ENCODE measurements at regions not wholly inside any gene's neighbourhood (a gene's known extent, or its start where the extent isn't known, plus 50 kb on each side); places are given as distances from the start of the nearest gene placed in this dataset.
"Not testable (repeated sequence)": the region's sequence is repeated elsewhere in the genome, so short reads cannot be mapped to it uniquely, and the experiment has no call there.

GRCh38 chr18:52220062-52220591, 119.9 kb upstream of the DCC start:
- no peak for DNase-seq

GRCh38 chr18:52222211-52222610, 117.8 kb upstream of the DCC start:
- no peak for DNase-seq

DNA sequence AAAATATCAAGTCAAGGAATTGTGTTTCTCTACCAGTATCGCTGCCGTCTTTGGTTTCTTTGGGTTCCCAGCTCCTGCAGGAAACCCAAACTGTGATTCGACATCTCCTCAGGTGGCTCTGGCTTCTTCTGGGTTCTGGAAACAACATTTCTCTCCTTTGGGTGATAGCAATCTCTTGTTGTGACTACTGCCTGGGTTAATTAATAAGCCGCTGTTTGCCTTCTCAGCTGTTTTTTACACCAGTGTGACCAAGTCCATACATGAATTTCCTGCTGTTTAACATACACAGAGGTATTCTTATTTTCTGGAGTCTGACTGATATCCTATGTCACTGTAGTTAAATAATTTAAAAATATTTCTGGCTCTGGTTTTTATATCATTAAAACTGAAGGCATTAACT, 112.5 kb upstream of the DCC start:
- DNase-seq = no peak

DNA sequence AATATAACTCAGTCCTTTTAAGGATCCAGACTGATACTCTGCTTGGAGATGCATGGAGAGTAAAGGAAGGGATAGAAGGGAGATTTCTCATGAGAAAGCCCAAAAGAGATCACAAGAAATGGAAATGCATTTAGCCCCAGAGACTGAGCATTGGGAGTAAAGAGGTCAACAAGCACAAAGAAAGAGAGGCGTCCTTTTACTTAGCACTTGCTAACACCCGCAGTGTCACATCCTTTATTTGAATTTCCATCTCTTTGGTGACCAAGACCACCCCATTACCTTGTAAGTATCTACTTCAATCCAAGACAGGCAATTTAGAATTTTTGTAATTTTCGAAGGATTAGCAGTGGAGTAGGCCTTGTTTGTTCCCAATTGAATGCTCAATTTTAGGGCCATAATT, 111.8 kb upstream of the DCC start:
- no peak for DNase-seq

GRCh38 chr18:52236131-52236530, 103.9 kb upstream of the DCC start:
- DNase-seq = no peak

DNA sequence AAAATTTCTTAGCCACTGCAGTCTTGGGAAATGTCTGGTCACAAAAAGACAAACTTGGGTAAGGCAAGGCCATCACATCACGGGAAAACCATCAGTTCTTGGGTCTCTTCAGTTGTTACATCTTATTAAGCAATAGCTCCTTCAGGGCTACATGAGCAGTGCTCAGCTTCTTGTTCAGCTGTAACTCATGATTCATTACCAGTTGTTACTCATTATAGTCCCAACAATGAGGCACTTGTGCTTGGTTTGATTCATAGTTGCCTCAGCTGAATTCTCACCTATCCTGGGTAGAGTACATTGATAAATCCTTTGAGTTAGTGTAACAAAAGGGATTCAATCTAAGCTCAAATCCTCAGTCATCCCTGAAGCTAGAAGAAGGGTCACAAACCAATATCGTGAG, 102.4 kb upstream of the DCC start:
- no peak for DNase-seq

DNA sequence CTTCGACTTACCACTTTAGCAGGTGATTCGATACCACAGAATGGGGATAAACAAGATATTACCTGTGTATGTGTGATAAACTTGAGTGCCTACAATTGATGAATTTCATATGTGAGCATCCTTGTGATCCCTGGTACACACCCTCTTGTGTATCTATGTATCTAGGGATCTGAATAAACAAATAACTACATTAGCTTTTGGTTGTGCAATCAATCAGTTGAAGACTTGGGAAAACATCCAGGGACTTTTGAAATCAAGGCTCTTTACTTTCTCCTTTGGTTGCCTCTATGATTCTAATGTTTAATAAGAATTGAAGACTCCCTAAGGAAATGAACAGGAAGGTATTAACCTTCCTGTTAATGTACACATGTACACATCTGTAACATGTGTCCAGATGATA, 97.3 kb upstream of the DCC start:
- DNase-seq = no peak

DNA sequence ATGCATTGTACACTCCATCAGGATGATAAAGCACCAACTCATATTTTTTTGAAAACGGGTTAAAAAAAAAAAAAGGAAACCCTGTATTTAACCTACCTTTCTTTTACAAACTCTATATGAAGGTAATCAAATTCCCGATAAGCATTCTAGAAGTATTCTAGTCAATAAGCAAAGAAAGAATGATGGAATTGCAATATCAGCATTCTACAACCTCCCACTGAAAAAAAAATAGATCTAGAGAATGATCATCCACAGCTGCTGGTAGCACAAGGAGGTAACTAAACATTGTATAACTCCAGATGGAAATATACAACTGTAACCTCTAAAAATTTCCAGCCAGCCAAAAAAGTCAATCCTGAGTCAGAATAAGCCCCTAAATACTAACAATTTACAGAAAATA, 95.3 kb upstream of the DCC start:
- no peak for DNase-seq

GRCh38 chr18:52254367-52254766, 85.6 kb upstream of the DCC start:
- DNase-seq = no peak

DNA sequence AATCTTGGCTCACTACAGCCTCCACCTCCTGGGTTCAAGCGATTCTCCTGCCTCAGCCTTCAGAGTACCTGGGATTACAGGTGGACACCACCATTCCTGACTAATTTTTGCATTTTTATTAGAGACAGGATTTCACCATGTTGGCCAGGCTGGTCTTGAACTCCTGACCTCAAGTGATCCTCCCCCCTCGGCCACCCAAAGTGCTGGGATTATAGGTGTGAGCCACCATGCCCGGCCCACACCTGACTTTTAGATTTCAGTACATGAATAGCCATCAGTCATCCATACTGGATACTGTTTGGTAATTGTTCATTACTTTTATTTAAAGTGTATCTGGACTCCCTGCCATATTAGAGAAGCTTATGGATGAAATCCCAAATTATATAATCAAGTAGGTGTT, 82.6 kb upstream of the DCC start:
- DNase-seq = not testable (repeated sequence)

DNA sequence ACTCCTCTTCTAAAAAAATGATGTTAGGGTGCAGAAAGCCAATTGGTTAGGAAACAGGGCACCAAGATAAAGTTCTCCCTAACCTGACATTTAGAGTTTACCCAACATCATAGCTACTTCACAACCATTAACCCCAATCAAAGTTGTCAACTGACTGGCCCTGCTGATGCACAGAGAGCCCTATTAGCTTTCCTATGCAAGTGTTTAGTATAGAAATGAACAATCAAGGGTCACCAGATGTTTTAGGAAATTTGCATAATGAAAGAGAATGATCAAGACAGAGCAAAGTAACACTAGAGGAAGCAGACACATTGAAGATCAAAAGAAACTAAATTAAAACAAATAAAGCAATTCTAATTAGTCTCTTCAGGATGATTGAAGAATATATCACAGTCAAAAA, 64.2 kb upstream of the DCC start:
- no peak for DNase-seq

DNA sequence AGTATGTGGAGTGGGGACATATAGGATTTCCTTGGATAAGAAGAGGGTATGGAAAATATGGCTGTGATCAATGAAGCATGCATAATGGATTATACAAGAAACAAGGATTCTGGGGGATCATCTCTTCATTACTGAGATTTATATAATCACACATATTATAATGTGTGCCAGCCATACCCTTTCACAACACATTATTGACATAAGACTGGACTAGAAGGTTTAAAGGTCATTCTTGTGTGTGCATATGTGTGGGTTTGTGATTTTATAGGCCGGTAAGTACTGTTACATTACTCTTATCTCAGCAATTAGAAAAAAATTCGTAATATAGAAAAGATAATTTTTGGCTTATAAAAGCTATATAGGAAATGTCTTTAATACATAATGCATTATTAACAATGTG, 62.2 kb upstream of the DCC start:
- DNase-seq = no peak

- no peak for DNase-seq
These were observed 61.8 kb upstream of the DCC start for GRCh38 chr18:52278191-52278590.

DNA sequence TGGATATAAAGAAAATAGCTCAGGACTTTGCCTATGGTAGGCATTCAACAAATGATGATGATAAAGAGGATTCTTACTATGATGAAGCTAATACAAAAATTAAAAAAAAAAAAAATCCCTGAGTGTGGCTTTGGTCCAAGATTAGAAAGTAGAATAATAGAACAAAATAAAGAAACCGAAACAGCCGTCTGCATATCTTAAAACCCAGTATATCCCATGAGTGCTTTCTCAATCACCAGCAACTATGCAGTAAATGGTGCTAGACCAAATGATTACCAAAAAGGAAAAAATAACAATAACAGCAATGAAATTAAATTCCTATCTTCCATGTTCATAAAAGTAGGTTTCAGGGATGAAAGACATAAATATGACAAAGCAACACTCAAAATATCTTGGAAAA, 59.3 kb upstream of the DCC start:
- DNase-seq = no peak

- DNase-seq = no peak
These were observed 56.1 kb upstream of the DCC start for GRCh38 chr18:52283927-52284326.

DNA sequence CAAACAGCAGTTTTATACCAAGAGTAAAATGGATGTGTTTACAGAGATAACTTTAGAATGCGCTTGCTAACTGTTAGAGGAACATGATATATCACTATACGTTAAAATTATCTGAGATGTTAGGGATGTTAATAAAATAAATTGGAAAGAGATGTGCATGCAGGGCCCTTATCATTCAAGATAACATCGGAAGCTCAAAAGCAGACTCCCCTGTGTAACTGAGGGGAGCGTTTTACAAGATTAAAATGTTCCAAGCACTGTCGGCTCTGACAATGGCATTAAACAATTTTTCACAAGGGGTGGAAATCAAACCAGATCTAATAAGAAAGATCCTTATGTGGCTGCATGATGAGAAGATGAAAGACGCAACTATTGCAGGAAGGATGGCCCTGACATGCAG, 53.3 kb upstream of the DCC start:
- no peak for DNase-seq

- DNase-seq = no peak
These were observed 52.8 kb upstream of the DCC start for GRCh38 chr18:52287151-52287550.

DNA sequence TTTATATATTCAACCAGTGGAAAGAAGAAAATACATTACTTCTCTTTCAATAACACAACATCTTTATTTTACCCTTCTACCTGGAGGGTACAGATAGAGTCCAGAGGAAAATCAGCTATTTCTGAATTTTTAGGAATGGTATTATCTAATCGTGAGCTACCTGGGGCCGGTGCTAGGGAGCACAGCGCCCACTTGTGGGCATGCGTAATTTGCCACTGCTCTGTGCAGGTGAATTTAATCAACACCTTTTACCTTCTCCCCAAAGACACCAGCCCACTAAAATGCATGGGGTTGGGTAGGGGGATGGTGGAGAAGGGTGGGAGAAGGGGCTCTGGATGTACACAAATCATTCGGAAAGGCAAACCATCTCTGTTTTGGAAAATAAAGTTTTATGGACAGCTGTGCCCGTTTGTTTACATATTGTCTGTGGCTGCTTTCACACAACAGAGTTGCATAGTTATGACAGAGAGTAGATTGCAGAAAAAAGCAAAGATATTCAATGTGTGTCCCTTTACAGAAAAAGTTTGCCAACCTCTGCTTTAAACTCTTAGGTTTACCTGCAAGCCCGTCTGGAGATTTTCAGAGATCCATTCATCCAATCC, 51.5 kb upstream of the DCC start:
- no peak for DNase-seq

- DNase-seq = no peak
These were observed 50.6 kb upstream of the DCC start for GRCh38 chr18:52289392-52289791.

Measured in CD4-positive, alpha-beta T cell treated with Interleukin-4 for 1 hour (primary cell).